Progenitor cell of endocrine pancreas (in vitro differentiated cells): ENCODE measurements at regions not wholly inside any gene's neighbourhood (a gene's known extent, or its start where the extent isn't known, plus 50 kb on each side); places are given as distances from the start of the nearest gene placed in this dataset.

Source experiments
- DNase-seq: peaks from one replicate; pipeline ENCODE4 v3.0.0; 2021; ENCODE audit warnings: low spot score; ENCODE audit not compliant: unreplicated experiment
- H3K27ac Mint-ChIP-seq: 2 replicates; pipeline ENCODE4 v1.8.0; 2021; ENCODE audit warnings: mild to moderate bottlenecking, moderate library complexity, mixed read lengths
- H3K27me3 Mint-ChIP-seq: 2 replicates; pipeline ENCODE4 v1.8.0; 2021; ENCODE audit warnings: mixed read lengths
- H3K36me3 Mint-ChIP-seq: 2 replicates; pipeline ENCODE4 v1.8.0; 2022; ENCODE audit warnings: mixed read lengths; ENCODE audit not compliant: insufficient read depth
- H3K4me1 Mint-ChIP-seq: 2 replicates; pipeline ENCODE4 v1.8.0; 2021; ENCODE audit warnings: low read depth, mixed read lengths
- H3K4me3 Mint-ChIP-seq: 2 replicates; pipeline ENCODE4 v1.8.0; 2021; ENCODE audit warnings: low read depth, mild to moderate bottlenecking, moderate library complexity, mixed read lengths
- H3K9me3 Mint-ChIP-seq: 2 replicates; pipeline ENCODE4 v1.8.0; 2021; ENCODE audit warnings: low read depth, mixed read lengths
- TF ChIP-seq, protein P1 (sequence below): fragments of 200-600 bp; sonication (generic); IDR thresholded peaks from one replicate; pipeline ENCODE4 v1.5.0; 2021; ENCODE audit warnings: antibody characterized with exemption, mild to moderate bottlenecking; ENCODE audit not compliant: unreplicated experiment

DNA sequence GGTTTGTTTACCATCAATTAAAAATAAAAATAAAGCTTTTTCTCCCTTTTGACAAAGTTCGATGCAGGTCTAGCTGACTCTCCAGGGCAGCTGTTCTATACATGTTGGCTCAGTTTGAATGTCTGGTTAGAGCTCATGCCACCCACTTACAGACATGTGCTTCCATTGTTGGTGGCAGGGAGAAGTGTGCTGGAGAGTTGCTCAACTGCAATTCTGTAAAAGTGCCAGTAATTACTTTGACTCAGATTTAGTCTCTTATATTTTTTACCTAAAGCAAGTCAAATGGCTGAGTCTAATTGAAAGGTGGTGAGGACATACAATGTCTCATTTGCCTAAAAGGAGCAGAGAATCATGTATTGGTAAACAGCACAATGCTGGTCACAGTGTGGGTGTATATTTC is 609.1 kb upstream of the SYT4 start:
- TF ChIP-seq, protein P1, sequence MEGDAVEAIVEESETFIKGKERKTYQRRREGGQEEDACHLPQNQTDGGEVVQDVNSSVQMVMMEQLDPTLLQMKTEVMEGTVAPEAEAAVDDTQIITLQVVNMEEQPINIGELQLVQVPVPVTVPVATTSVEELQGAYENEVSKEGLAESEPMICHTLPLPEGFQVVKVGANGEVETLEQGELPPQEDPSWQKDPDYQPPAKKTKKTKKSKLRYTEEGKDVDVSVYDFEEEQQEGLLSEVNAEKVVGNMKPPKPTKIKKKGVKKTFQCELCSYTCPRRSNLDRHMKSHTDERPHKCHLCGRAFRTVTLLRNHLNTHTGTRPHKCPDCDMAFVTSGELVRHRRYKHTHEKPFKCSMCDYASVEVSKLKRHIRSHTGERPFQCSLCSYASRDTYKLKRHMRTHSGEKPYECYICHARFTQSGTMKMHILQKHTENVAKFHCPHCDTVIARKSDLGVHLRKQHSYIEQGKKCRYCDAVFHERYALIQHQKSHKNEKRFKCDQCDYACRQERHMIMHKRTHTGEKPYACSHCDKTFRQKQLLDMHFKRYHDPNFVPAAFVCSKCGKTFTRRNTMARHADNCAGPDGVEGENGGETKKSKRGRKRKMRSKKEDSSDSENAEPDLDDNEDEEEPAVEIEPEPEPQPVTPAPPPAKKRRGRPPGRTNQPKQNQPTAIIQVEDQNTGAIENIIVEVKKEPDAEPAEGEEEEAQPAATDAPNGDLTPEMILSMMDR = no peak
- no peak for DNase-seq
- H3K27ac Mint-ChIP-seq = no peak overlapping the region
- H3K36me3 Mint-ChIP-seq = no peaks in the 10 kb centered on the region
- no peak overlapping the region for H3K4me3 Mint-ChIP-seq
- peaks cover 6% of the 10 kb centered on the region for H3K4me1 Mint-ChIP-seq
- no peaks in the 10 kb centered on the region for H3K27me3 Mint-ChIP-seq
- H3K9me3 Mint-ChIP-seq = no peaks in the 10 kb centered on the region

DNA sequence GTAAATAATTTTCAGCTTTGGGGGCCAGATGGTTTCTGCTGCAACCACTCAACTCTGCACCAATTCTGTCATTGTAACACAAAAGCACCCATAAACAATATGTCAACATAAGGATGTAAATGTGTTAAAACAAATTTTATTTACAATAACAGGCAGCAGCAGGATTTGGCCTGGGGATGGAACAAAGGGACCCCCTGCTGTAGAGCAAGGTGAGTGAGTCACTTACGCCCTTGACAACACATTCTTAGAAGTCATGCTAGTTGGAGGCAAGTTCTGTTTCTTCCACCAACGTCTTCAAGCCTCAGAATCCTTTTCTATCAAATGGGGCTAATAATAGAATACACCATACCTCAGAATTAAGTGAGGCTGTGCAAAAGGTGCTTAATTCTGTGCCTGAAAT is 610.2 kb upstream of the SYT4 start:
- no peaks in the 10 kb centered on the region for H3K9me3 Mint-ChIP-seq
- no peak overlapping the region for H3K4me3 Mint-ChIP-seq
- H3K27me3 Mint-ChIP-seq = no peaks in the 10 kb centered on the region
- TF ChIP-seq, protein P1 = no peak
- H3K36me3 Mint-ChIP-seq = no peaks in the 10 kb centered on the region
- no peak for DNase-seq
- H3K4me1 Mint-ChIP-seq = peaks cover 6% of the 10 kb centered on the region
- no peak overlapping the region for H3K27ac Mint-ChIP-seq

DNA sequence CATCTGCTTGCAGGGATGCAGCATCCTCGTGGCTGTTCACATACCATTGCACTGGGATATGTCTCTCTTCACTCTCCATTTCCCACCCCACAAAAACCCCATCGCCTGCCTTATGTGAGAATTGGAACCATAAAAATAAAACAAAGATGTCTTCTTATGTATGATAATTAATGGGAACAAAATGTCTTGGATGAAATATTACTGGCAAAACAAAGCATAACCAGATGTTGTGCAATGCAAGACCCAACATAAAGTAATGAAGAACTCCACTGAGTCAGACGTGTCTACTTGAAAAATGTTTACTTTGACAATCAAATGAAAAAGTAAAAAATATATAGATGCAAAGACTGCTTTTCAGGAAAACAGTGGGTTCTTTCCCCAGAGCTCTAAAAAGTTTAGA is 611.3 kb upstream of the SYT4 start:
- no peaks in the 10 kb centered on the region for H3K27me3 Mint-ChIP-seq
- no peaks in the 10 kb centered on the region for H3K9me3 Mint-ChIP-seq

DNA sequence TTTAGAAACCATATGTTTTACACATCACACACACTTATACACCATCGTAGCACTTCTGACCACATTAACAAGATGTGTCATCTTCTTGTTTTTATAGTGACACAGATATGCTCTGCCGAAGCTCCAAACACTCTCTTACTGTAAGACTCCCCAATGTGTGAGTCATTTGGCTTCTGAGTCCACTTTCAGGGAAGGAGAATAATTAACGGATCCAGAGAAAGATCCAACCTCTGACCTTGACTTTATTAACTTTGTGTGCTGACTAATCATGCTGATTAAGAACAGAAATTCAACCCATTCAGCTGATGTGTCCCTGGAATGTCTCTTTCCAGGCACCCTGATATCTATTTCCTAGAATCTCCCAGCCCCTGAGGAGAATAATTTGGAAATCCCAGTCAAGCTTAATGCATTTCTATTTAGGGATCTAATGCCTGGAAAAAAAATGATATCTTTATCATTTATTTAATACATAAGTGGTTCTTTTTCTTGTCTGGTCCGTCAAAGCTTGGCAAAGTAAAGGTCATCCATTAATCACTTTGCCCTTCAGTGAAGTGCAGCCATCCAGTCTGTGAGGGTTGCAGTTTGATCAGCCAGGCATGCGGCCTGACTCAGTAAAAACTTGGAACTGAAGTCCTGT is 615.8 kb upstream of the SYT4 start:
- TF ChIP-seq, protein P1 = no peak
- no peak overlapping the region for H3K4me3 Mint-ChIP-seq
- H3K27ac Mint-ChIP-seq = no peak overlapping the region
- H3K27me3 Mint-ChIP-seq = no peaks in the 10 kb centered on the region
- H3K4me1 Mint-ChIP-seq = no peaks in the 10 kb centered on the region
- no peaks in the 10 kb centered on the region for H3K36me3 Mint-ChIP-seq
- DNase-seq = no peak
- H3K9me3 Mint-ChIP-seq = no peaks in the 10 kb centered on the region

More for the DNA sequence above, 611.3 kb upstream of the SYT4 start:
- Mint-ChIP-seq H3K27ac (no peak overlapping the region), H3K36me3 (no peaks in the 10 kb centered on the region), H3K4me1 (peaks cover 6% of the 10 kb centered on the region), H3K4me3 (no peak overlapping the region)
- no peak for DNase-seq
- TF ChIP-seq, protein P1 = no peak

DNA sequence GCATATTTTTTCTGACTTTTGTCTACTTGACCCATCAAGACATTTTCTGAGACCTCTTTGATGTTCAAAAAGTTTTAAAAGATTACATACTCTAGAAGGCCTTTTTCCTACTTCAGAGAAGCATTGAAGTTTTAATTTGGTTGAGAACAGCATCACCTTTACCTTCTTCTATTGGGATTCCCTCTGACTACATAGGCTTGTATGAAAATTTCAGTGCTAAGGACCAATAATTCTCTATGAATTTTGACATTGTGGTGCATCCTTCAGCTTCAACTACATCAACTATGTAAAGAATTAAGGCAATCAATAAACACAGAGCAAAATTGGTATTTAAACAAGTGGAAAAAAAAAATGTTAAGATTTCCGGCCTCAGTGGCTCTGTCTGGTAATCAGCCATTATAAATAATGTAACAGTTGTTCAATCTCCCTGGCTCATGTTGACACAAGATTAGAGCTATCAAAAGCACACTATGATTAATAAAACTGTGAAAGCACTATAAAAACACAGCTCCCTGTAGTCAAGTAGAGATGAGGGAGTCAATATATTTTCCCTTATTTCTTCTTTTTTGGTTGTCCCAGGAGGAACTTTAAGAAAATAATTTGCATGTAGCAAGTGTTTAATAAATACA is 627.0 kb upstream of the SYT4 start:
- Mint-ChIP-seq H3K4me1 (peaks cover 12% of the 10 kb centered on the region), H3K27me3 (no peaks in the 10 kb centered on the region), H3K27ac (no peak overlapping the region), H3K4me3 (no peak overlapping the region), H3K36me3 (no peaks in the 10 kb centered on the region), H3K9me3 (no peaks in the 10 kb centered on the region)
- TF ChIP-seq, protein P1 = no peak
- no peak for DNase-seq
